ENCODE measurements at regions not wholly inside any gene's neighbourhood (a gene's known extent, or its start where the extent isn't known, plus 50 kb on each side); places are given as distances from the start of the nearest gene placed in this dataset.

- Histone ChIP-seq H3K9me2 (replicated peaks; ENCODE audit: control insufficient read depth, low read length) (no peaks in the 10 kb centered on the region), H3K36me3 (ENCODE audit: control insufficient read depth, low read length) (no peaks in the 10 kb centered on the region)
These were observed 120.6 kb upstream of the NRP1 start for GRCh38 chr10:33455029-33455428.

GRCh38 chr10:33454554-33454953 lies 120.1 kb upstream of the NRP1 start:
- no peak overlapping the region for H3K4me3 ChIP-seq (ENCODE audit: low read length)
- H3K9me3 ChIP-seq (ENCODE audit: control insufficient read depth, insufficient read depth, low read length) = no peaks in the 10 kb centered on the region
- H3K4me2 ChIP-seq (ENCODE audit: low read length) = no peak overlapping the region
- H3K27me3 ChIP-seq (ENCODE audit: control insufficient read depth, low read length) = no peaks in the 10 kb centered on the region
- TF ChIP-seq EZH2phosphoT487 (IDR thresholded peaks at IDR 0.05; ENCODE audit: borderline replicate concordance, low read length) (no peak), CTCF (IDR thresholded peaks at IDR 0.05; ENCODE audit: low read depth, low read length, poor library complexity, severe bottlenecking) (no peak)
- H3K79me2 ChIP-seq (ENCODE audit: control insufficient read depth, low read length) = no peaks in the 10 kb centered on the region
- H3K4me1 ChIP-seq (ENCODE audit: control insufficient read depth, low read length) = no peaks in the 10 kb centered on the region
- H3K36me3 ChIP-seq (ENCODE audit: control insufficient read depth, low read length) = no peaks in the 10 kb centered on the region
- no peak overlapping the region for H3K27ac ChIP-seq (ENCODE audit: low read depth, low read length)
- H3K9me2 ChIP-seq (replicated peaks; ENCODE audit: control insufficient read depth, low read length) = no peaks in the 10 kb centered on the region
- no peaks in the 10 kb centered on the region for H4K20me1 ChIP-seq (ENCODE audit: control insufficient read depth, insufficient read depth, low read depth, low read length)
- no peaks in the 10 kb centered on the region for H3F3A ChIP-seq (ENCODE audit: control insufficient read depth, insufficient read depth)

More at GRCh38 chr10:33455029-33455428, 120.6 kb upstream of the NRP1 start:
- Histone ChIP-seq H3K27ac (ENCODE audit: low read depth, low read length) (no peak overlapping the region), H3K9me3 (ENCODE audit: control insufficient read depth, insufficient read depth, low read length) (no peaks in the 10 kb centered on the region), H3K27me3 (ENCODE audit: control insufficient read depth, low read length) (no peaks in the 10 kb centered on the region), H3K4me1 (ENCODE audit: control insufficient read depth, low read length) (no peaks in the 10 kb centered on the region), H3K79me2 (ENCODE audit: control insufficient read depth, low read length) (no peaks in the 10 kb centered on the region), H4K20me1 (ENCODE audit: control insufficient read depth, insufficient read depth, low read depth, low read length) (no peaks in the 10 kb centered on the region), H3K4me2 (ENCODE audit: low read length) (no peak overlapping the region), H3F3A (ENCODE audit: control insufficient read depth, insufficient read depth) (no peaks in the 10 kb centered on the region), H3K4me3 (ENCODE audit: low read length) (no peak overlapping the region)
- no peak for TF ChIP-seq CTCF (IDR thresholded peaks at IDR 0.05; ENCODE audit: low read depth, low read length, poor library complexity, severe bottlenecking)

- no peaks in the 10 kb centered on the region for H3K79me2 ChIP-seq (ENCODE audit: control insufficient read depth, low read length)
- H3K4me1 ChIP-seq (ENCODE audit: control insufficient read depth, low read length) = no peaks in the 10 kb centered on the region
- H3F3A ChIP-seq (ENCODE audit: control insufficient read depth, insufficient read depth) = no peaks in the 10 kb centered on the region
- no peaks in the 10 kb centered on the region for H3K9me2 ChIP-seq (replicated peaks; ENCODE audit: control insufficient read depth, low read length)
- no peak overlapping the region for H3K4me2 ChIP-seq (ENCODE audit: low read length)
- H3K27ac ChIP-seq (ENCODE audit: low read depth, low read length) = no peak overlapping the region
- H3K27me3 ChIP-seq (ENCODE audit: control insufficient read depth, low read length) = no peaks in the 10 kb centered on the region
- H3K4me3 ChIP-seq (ENCODE audit: low read length) = no peak overlapping the region
- H4K20me1 ChIP-seq (ENCODE audit: control insufficient read depth, insufficient read depth, low read depth, low read length) = no peaks in the 10 kb centered on the region
- no peaks in the 10 kb centered on the region for H3K9me3 ChIP-seq (ENCODE audit: control insufficient read depth, insufficient read depth, low read length)
- H3K36me3 ChIP-seq (ENCODE audit: control insufficient read depth, low read length) = no peaks in the 10 kb centered on the region
- TF ChIP-seq EZH2phosphoT487 (IDR thresholded peaks at IDR 0.05; ENCODE audit: borderline replicate concordance, low read length) = no peak
- no peak for TF ChIP-seq CTCF (IDR thresholded peaks at IDR 0.05; ENCODE audit: low read depth, low read length, poor library complexity, severe bottlenecking)
These were observed 118.9 kb upstream of the NRP1 start for GRCh38 chr10:33453081-33454025.
